Ovary (tissue), 7 donors: ENCODE measurements at regions not wholly inside any gene's neighbourhood (a gene's known extent, or its start where the extent isn't known, plus 50 kb on each side); places are given as distances from the start of the nearest gene placed in this dataset.
"Not testable (repeated sequence)": the region's sequence is repeated elsewhere in the genome, so short reads cannot be mapped to it uniquely, and the experiment has no call there.

ENCODE experiments used
- DNase-seq, 5 donors: peaks; one replicate each; pipeline ENCODE4 v3.0.0-alpha.2; 2019 to 2020
- H3K27ac ChIP-seq, 2 donors: fragments of 200-600 bp; one replicate each; pipeline versions ENCODE4 v1.5.1 to v1.8.0; 2019 to 2022
- H3K27me3 ChIP-seq: fragments of 200-600 bp; one replicate; pipeline ENCODE4 v1.8.0; 2022
- H3K36me3 ChIP-seq: fragments of 200-600 bp; sonication (generic); one replicate; pipeline ENCODE4 v1.5.1; 2019
- H3K4me1 ChIP-seq: one replicate; pipeline ENCODE4 v1.8.1; 2013; ENCODE audit warnings: mild to moderate bottlenecking, moderate library complexity; ENCODE audit not compliant: insufficient read depth
- H3K4me3 ChIP-seq: fragments of 200-600 bp; sonication (generic); one replicate; pipeline ENCODE4 v1.5.1; 2017
- H3K9me3 ChIP-seq, 2 donors: fragments of 200-600 bp in 1 of 2; sonication (generic) in 1 of 2; one replicate each; pipeline versions ENCODE4 v1.5.1 to v1.8.1; 2013 to 2019; ENCODE audit warnings: mild to moderate bottlenecking in 1 of 2, moderate library complexity in 1 of 2
- CTCF ChIP-seq, 3 donors: fragments of 450-650 bp in 2 of 3; fragments of 200-600 bp in 1 of 3; IDR thresholded peaks; one replicate each; pipeline versions ENCODE4 v1.5.1 to v1.8.0; 2016 to 2022; ENCODE audit warnings: antibody characterized with exemption in 3 of 3, mild to moderate bottlenecking in 1 of 3
- EP300 ChIP-seq: sonication (generic); formaldehyde crosslinking; IDR thresholded peaks from one replicate; pipeline ENCODE4 v1.6.1; 2017; ENCODE audit warnings: antibody characterized with exemption
- POLR2A ChIP-seq: fragments of 450-650 bp; IDR thresholded peaks from one replicate; pipeline ENCODE4 v1.6.1; 2017; ENCODE audit warnings: antibody characterized with exemption, mild to moderate bottlenecking, moderate library complexity
- WGBS, 3 donors: extraction: QIAGEN DNeasy Blood & Tissue Kit in 1 of 3; methylation state at CpG; one replicate each; pipeline versions ENCODE4 v1.1.5 to v1.1.7; 2013 to 2017; 5-methylcytosine and 5-hydroxymethylcytosine counted together
- intact Hi-C, 4 donors: fragments of 100-400 bp; cut with DNase I; formaldehyde crosslinking; loops; one replicate each; pipeline versions ENCODE4 v1.11.0 to v1.15.1; 2022 to 2023
- donor health status: DM: no; HTN: no; CAD: no; lungs with moderate emphysema.
- donor health status: DM: no; HTN: no; CAD: no.
- donor health status: Bipolar disorder and iron deficiency.
- donor health status: DM: no; HTN: no; CAD: no.
- donor health status: DM: yes; HTN: yes; CAD: no.

- intact Hi-C loops, result no loop called here
- 61 to 65% (median 65%) methylated on average over 2 of the region's 2 CpGs for WGBS, 3 donors
- Histone ChIP-seq H3K36me3 (no peaks in the 10 kb centered on the region), H3K9me3 (no peaks in the 10 kb centered on the region), H3K4me3 (no peak overlapping the region), H3K27me3 (no peaks in the 10 kb centered on the region), H3K4me1 (no peaks in the 10 kb centered on the region), H3K27ac (no peak overlapping the region)
- TF ChIP-seq EP300 (no peak), CTCF (IDR thresholded peaks at IDR 0.05) (no peak), POLR2A (no peak)
- DNase-seq, result no peak
Observed at GRCh38 chr5:130937046-130937445, 228.0 kb downstream of the HINT1 start.

DNA sequence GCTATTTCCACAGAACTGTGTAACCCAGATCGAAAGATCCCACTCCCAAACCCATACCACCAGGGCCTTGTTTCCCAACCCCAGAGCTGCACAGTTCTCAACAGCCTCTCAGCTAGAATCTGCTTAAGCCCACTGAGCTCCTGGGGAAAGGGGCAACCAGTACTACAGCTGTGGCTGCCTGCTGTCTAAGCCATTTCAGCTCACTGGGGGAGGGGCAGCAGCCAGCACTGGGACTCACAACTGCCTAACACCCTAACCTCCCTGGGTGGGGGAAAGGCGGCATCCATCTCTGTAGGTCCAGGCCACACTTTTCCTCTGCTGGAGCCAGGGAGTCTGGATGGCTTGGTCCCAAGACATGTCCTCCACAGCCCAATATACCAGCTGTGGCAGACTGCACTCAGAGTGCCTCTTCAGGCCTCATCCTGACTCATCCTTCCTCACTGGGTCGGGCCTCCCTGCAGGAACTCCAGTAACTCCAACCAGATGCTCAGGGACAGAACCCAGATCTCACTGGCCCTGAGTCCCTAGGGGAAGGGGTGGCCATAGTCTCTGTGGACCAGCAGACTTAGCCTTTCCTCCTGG lies 241.4 kb downstream of the HINT1 start:
- 86 to 93% (median 86%) methylated on average over 3 of the region's 3 CpGs for whole genome bisulfite sequencing, 3 donors
- TF ChIP-seq EP300 (no peak), CTCF (IDR thresholded peaks at IDR 0.05) (no peak), POLR2A (no peak)
- Histone ChIP-seq H3K9me3 (no peaks in the 10 kb centered on the region), H3K36me3 (no peaks in the 10 kb centered on the region), H3K4me1 (no peaks in the 10 kb centered on the region), H3K4me3 (no peak overlapping the region), H3K27ac (no peak overlapping the region), H3K27me3 (no peaks in the 10 kb centered on the region)
- DNase-seq, result peak in 1 of 5 donors; percentile 3
- intact Hi-C loops, result no loop called here

GRCh38 chr5:130912088-130912487 lies 253.0 kb downstream of the HINT1 start:
- Histone ChIP-seq H3K9me3 (no peaks in the 10 kb centered on the region), H3K4me3 (no peak overlapping the region), H3K4me1 (no peaks in the 10 kb centered on the region), H3K27ac (no peak overlapping the region), H3K27me3 (no peaks in the 10 kb centered on the region), H3K36me3 (no peaks in the 10 kb centered on the region)
- intact Hi-C loops, result no loop called here
- no peak for TF ChIP-seq POLR2A
- no peak for TF ChIP-seq CTCF (IDR thresholded peaks at IDR 0.05)
- no peak for TF ChIP-seq EP300
- no peak for DNase-seq

DNA sequence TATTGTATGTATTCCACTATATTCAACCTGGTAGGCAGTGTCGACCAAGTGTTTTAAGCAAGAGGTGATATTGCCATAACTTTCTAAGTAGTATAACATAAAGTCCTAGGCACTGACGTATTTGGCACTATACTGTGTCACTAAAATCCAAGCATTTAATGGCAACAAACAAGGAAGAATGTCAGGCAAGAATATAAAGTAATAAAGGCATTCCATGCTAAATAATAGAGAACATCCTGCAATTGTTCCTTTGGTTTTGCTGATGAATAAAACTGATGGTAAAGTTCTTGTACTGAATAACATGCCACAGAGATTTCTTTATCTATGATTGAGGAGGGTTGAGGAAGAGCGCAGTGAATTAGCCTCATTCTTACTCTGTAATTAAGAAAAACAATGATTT lies 256.9 kb downstream of the HINT1 start:
- Histone ChIP-seq H3K9me3 (no peaks in the 10 kb centered on the region), H3K4me3 (no peak overlapping the region), H3K4me1 (no peaks in the 10 kb centered on the region), H3K27ac (no peak overlapping the region), H3K27me3 (no peaks in the 10 kb centered on the region), H3K36me3 (no peaks in the 10 kb centered on the region)
- intact Hi-C loops, result no loop called here
- no peak for DNase-seq
- TF ChIP-seq CTCF (IDR thresholded peaks at IDR 0.05) (no peak), EP300 (no peak), POLR2A (no peak)
- WGBS, 3 donors, result 68 to 81% (median 71%) methylated on average over 3 of the region's 3 CpGs

DNA sequence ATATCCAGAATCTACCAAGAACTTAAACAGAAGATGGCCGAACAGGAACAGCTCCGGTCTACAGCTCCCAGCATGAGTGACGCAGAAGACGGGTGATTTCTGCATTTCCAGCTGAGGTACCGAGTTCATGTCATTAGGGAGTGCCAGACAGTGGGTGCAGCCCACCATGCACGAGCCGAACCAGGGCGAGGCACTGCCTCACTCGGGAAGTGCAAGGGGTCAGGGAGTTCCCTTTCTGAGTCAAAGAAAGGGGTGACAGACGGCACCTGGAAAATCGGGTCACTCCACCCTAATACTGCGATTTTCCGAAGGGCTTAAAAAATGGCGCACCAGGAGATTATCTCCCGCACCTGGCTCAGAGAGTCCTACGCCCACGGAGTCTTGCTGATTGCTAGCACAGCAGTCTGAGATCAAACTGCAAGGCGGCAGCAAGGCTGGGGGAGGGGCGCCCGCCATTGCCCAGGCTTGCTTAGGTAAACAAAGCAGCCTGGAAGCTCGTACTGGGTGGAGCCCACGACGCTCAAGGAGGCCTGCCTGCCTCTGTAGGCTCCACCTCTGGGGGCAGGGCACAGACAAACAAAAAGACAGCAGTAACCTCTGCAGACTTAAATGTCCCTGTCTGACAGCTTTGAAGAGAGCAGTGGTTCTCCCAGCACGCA lies 267.4 kb downstream of the HINT1 start:
- 77 to 83% (median 78%) methylated on average over 24 of the region's 24 CpGs for WGBS, 3 donors
- DNase-seq, H3K36me3 ChIP-seq, H3K27me3 ChIP-seq, H3K4me1 ChIP-seq, H3K9me3 ChIP-seq, H3K4me3 ChIP-seq, intact Hi-C loops, H3K27ac ChIP-seq: not testable (repeated sequence)

GRCh38 chr5:130897181-130897536 lies 267.9 kb downstream of the HINT1 start:
- 81 to 88% (median 85%) methylated on average over 2 of the region's 2 CpGs for WGBS, 3 donors
- H3K27ac ChIP-seq, intact Hi-C loops, H3K4me3 ChIP-seq, H3K4me1 ChIP-seq, H3K9me3 ChIP-seq, DNase-seq, H3K36me3 ChIP-seq, H3K27me3 ChIP-seq: not testable (repeated sequence)
